ENCODE measurements at regions not wholly inside any gene's neighbourhood (a gene's known extent, or its start where the extent isn't known, plus 50 kb on each side); places are given as distances from the start of the nearest gene placed in this dataset.

- TF ChIP-seq CTCF (IDR thresholded peaks at IDR 0.05) (no peak), EZH2 (IDR thresholded peaks at IDR 0.05; ENCODE audit: borderline replicate concordance, insufficient read depth, low read depth, low read length, poor library complexity, severe bottlenecking) (no peak)
Observed at GRCh38 chr6:12446394-12446793, 156.2 kb downstream of the EDN1 start.
